ENCODE measurements at regions not wholly inside any gene's neighbourhood (a gene's known extent, or its start where the extent isn't known, plus 50 kb on each side); places are given as distances from the start of the nearest gene placed in this dataset.

GRCh38 chr7:109044691-109045090 is 475.0 kb downstream of the DNAJB9 start:
- TF ChIP-seq CTCF (IDR thresholded peaks at IDR 0.05; ENCODE audit: insufficient read depth, low read length) = no peak
- no peak for TF ChIP-seq POLR2AphosphoS5 (IDR thresholded peaks at IDR 0.05; ENCODE audit: low read depth)
- TF ChIP-seq SPI1 (IDR thresholded peaks at IDR 0.05; ENCODE audit: borderline replicate concordance, low read depth) = no peak
- no peak for TF ChIP-seq GABPA (IDR thresholded peaks at IDR 0.05; ENCODE audit: low read depth)
- TF ChIP-seq, protein P1, sequence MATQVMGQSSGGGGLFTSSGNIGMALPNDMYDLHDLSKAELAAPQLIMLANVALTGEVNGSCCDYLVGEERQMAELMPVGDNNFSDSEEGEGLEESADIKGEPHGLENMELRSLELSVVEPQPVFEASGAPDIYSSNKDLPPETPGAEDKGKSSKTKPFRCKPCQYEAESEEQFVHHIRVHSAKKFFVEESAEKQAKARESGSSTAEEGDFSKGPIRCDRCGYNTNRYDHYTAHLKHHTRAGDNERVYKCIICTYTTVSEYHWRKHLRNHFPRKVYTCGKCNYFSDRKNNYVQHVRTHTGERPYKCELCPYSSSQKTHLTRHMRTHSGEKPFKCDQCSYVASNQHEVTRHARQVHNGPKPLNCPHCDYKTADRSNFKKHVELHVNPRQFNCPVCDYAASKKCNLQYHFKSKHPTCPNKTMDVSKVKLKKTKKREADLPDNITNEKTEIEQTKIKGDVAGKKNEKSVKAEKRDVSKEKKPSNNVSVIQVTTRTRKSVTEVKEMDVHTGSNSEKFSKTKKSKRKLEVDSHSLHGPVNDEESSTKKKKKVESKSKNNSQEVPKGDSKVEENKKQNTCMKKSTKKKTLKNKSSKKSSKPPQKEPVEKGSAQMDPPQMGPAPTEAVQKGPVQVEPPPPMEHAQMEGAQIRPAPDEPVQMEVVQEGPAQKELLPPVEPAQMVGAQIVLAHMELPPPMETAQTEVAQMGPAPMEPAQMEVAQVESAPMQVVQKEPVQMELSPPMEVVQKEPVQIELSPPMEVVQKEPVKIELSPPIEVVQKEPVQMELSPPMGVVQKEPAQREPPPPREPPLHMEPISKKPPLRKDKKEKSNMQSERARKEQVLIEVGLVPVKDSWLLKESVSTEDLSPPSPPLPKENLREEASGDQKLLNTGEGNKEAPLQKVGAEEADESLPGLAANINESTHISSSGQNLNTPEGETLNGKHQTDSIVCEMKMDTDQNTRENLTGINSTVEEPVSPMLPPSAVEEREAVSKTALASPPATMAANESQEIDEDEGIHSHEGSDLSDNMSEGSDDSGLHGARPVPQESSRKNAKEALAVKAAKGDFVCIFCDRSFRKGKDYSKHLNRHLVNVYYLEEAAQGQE (IDR thresholded peaks at IDR 0.05; ENCODE audit: insufficient replicate concordance, low read depth) = no peak

All from HL-60 (cell line).